Retinal pigment epithelial cell (primary cell): ENCODE measurements at regions not wholly inside any gene's neighbourhood (a gene's known extent, or its start where the extent isn't known, plus 50 kb on each side); places are given as distances from the start of the nearest gene placed in this dataset.

Experiments
- DNase-seq: peaks from one replicate; pipeline ENCODE4 v3.0.0-alpha.2; 2010; ENCODE audit warnings: low read depth
- H3K4me3 ChIP-seq: 2 replicates; pipeline ENCODE4 v1.5.1; 2011; ENCODE audit warnings: mild to moderate bottlenecking, low read length, control low read depth, moderate library complexity
- TF ChIP-seq, protein P1 (sequence below): conservative IDR thresholded peaks from 2 replicates; pipeline ENCODE4 v1.5.1; 2011; ENCODE audit warnings: low read depth, low read length, control low read depth, inconsistent platforms

DNA sequence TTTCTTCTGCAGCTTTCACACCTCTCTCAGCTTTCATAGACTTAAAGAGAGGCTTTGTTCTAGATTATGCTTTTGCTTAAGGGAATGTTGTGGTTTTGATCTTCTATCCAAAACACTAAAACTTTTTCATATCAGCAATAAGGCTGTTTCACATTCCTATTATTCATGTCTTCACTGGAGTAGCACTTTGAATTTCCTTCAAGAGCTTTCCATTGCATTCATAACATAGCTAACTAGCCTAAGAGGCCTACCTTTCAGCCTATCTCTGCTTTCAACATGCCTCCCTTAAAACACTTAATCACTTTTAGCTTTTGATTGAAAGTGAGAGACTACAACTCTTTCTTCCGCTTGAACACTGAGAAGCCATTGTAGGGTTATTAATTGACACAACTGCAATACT lies 1117.0 kb upstream of the PHF14 start:
- DNase-seq, result no peak
- TF ChIP-seq, protein P1, sequence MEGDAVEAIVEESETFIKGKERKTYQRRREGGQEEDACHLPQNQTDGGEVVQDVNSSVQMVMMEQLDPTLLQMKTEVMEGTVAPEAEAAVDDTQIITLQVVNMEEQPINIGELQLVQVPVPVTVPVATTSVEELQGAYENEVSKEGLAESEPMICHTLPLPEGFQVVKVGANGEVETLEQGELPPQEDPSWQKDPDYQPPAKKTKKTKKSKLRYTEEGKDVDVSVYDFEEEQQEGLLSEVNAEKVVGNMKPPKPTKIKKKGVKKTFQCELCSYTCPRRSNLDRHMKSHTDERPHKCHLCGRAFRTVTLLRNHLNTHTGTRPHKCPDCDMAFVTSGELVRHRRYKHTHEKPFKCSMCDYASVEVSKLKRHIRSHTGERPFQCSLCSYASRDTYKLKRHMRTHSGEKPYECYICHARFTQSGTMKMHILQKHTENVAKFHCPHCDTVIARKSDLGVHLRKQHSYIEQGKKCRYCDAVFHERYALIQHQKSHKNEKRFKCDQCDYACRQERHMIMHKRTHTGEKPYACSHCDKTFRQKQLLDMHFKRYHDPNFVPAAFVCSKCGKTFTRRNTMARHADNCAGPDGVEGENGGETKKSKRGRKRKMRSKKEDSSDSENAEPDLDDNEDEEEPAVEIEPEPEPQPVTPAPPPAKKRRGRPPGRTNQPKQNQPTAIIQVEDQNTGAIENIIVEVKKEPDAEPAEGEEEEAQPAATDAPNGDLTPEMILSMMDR, result no peak

DNA sequence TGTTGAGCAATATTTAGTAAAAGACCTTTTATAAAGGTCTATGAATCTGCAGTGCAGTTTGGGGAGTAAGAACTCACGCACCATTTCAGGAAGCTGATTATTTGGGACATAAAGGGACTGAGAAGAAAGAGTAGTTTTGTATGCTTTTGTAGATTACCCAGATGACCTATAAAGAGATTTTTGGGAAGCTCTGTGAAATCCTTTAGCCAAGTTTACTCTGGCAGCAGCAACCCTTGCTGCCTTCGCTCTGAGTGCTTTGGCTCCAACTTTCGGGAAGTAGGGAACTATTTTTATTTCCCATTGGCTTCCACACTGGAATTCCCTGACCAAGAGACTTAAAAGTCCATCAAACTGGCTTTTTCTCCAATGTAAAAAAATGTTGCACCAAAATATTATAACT lies 1110.1 kb upstream of the PHF14 start:
- no peak overlapping the region for H3K4me3 ChIP-seq
- DNase-seq, result no peak
- TF ChIP-seq, protein P1, result no peak

More for the DNA sequence above, 1117.0 kb upstream of the PHF14 start:
- no peak overlapping the region for H3K4me3 ChIP-seq

DNA sequence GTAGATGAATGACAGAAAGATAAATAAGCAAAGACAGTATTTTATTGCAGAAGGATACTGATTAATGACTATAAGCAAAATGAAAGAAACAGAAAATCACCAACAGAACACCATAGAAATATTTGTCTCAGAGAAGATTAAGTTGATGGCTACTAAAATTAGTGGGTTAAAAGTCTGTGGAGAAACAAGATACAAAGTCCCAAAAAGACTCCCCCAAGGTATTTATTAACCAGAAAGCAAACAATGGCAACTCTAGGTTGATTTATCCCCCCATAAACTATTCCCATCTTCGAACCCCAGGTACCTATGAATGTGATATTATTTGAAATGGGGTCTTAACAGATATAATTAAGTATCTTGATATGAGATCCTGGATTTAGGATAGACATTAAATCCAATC lies 1104.5 kb upstream of the PHF14 start:
- no peak overlapping the region for H3K4me3 ChIP-seq
- DNase-seq, result no peak
- TF ChIP-seq, protein P1, result no peak

DNA sequence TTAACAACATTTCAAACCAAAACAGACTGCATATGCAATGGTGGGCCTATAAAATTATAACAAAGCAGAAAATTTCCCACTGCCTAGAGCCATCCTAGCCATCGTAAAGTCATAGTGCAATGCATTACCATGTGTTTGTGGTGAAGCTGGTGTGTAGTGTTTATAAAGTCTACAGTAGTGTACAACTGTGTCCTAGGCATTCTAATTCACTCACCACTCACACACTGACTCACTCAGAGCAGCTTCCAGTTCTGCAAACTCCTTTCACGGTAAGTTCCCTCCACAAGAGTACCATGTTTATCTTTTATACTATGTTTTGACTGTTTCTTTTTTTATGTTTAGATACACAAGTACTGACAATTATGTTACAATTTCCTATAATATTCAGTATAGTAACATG lies 1104.1 kb upstream of the PHF14 start:
- DNase-seq, result no peak
- TF ChIP-seq, protein P1, result no peak
- H3K4me3 ChIP-seq, result no peak overlapping the region

DNA sequence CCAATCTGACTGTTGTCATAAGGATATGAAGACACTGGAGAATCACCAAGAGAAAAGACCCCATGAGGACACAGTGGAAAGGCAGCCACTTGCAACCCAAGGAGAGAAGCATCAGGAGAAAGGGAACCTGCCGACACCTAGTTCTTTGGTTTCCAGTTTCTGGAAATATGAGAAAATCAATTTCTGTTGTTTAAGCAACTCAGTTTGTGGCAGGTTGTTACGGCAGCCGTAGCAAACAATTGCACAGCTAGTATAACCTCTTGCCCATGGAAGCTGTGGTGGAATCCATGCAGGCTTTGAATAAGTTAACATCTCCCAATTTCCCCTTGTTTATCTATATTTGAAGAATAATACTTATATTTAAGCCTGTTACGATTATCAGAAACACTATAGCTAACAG lies 1103.0 kb upstream of the PHF14 start:
- no peak for DNase-seq
- TF ChIP-seq, protein P1, result no peak
- no peak overlapping the region for H3K4me3 ChIP-seq

DNA sequence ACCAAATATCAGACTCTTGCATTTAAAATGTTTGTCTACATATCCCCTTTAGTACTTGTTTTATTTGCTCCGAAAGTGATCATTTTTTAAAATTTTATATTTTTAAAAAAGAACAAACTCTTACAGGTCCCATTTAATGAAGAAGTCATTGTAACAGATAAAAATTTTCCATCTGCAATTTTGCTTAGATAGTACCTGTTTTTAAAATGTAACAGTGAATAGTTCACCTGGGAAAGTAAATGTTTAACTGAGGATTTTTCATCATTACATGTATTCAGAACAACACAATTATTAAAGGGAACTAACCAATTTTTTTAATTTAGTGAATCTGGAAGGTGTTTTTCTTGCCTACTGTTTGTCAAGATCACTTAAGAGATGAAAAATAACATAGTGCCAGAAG lies 1099.5 kb upstream of the PHF14 start:
- DNase-seq, result no peak
- TF ChIP-seq, protein P1, result no peak
- no peak overlapping the region for H3K4me3 ChIP-seq

DNA sequence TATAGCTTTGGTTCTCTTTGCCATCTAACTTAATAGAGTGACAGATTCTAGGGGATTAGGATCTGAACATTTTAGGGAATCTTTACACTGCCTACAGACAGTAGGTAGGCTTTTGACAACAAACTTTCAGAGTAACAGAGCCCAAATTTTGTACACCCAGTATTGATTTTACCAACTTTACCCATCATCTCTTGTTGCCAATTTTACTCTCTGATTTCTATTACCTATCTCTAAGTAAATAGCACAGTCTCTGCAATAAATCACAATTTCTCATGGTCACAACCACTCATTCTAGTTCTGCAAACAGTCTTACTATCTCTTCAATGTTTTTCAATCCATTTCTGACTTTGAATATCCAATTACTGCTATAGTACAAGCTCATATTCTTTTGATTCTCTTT lies 1097.6 kb upstream of the PHF14 start:
- no peak overlapping the region for H3K4me3 ChIP-seq
- TF ChIP-seq, protein P1, result no peak
- DNase-seq, result no peak
